Activated B cell treated with CpG ODN at 0.5 μM for 24 hours (primary cell): ENCODE measurements at regions not wholly inside any gene's neighbourhood (a gene's known extent, or its start where the extent isn't known, plus 50 kb on each side); places are given as distances from the start of the nearest gene placed in this dataset.

Experiments
- ATAC-seq: fragments of 200-7000 bp; cut with Tn5 transposase; one replicate; pipeline ENCODE4 v1.10.0; 2021; ENCODE audit warnings: low read depth, mild to moderate bottlenecking, moderate library complexity
- CTCF ChIA-PET: fragments of 350-600 bp; sonication (Branson Sonifier 250); formaldehyde crosslinking; loops from one replicate; lab custom pipeline; 2021; ENCODE audit warnings: antibody characterized with exemption; lab: Charles Lee
- POLR2A ChIA-PET: fragments of 350-600 bp; sonication (Branson Sonifier 250); formaldehyde crosslinking; loops from one replicate; lab custom pipeline; 2021; ENCODE audit warnings: antibody characterized with exemption; lab: Charles Lee
- DNase-seq: peaks from one replicate; pipeline ENCODE4 v3.0.0; 2022
- H3K27ac Mint-ChIP-seq: one replicate; pipeline ENCODE4 v1.8.0; 2020; ENCODE audit warnings: mixed read lengths
- H3K27me3 Mint-ChIP-seq: one replicate; pipeline ENCODE4 v1.8.0; 2021; ENCODE audit warnings: mixed read lengths
- H3K36me3 Mint-ChIP-seq: one replicate; pipeline ENCODE4 v1.8.0; 2021; ENCODE audit warnings: low read depth, mixed read lengths
- H3K4me1 Mint-ChIP-seq: one replicate; pipeline ENCODE4 v1.8.0; 2021; ENCODE audit warnings: mixed read lengths
- H3K4me3 Mint-ChIP-seq: one replicate; pipeline ENCODE4 v1.8.0; 2020; ENCODE audit warnings: mild to moderate bottlenecking, mixed read lengths
- H3K9me3 Mint-ChIP-seq: one replicate; pipeline ENCODE4 v1.8.0; 2020; ENCODE audit warnings: mixed read lengths
- CTCF ChIP-seq: fragments of 200-600 bp; IDR thresholded peaks from one replicate; pipeline ENCODE4 v1.8.0; 2022; ENCODE audit warnings: antibody characterized with exemption, mild to moderate bottlenecking
- intact Hi-C: fragments of 100-400 bp; cut with micrococcal nuclease; formaldehyde crosslinking; loops from one replicate; pipeline ENCODE4 v1.15.1; 2024

- POLR2A ChIA-PET, result no interaction called here
- ATAC-seq (no peak), DNase-seq (no peak)
- no peak for TF ChIP-seq CTCF
- H3K27me3 Mint-ChIP-seq, result peaks cover 8% of the 10 kb centered on the region
- intact Hi-C loops, result no loop called here
- CTCF ChIA-PET, result no interaction called here
- H3K4me3 Mint-ChIP-seq, result no peak overlapping the region
- H3K9me3 Mint-ChIP-seq, result no peaks in the 10 kb centered on the region
- no peaks in the 10 kb centered on the region for H3K36me3 Mint-ChIP-seq
- no peaks in the 10 kb centered on the region for H3K4me1 Mint-ChIP-seq
- H3K27ac Mint-ChIP-seq, result no peak overlapping the region
Measured at GRCh38 chr1:88022516-88022915, 661.6 kb upstream of the PKN2 start.

GRCh38 chr1:88029142-88029541 lies 654.9 kb upstream of the PKN2 start:
- ATAC-seq, result no peak
- H3K27ac Mint-ChIP-seq, result no peak overlapping the region
- ChIA-PET CTCF (no interaction called here), POLR2A (no interaction called here)
- DNase-seq, result no peak
- H3K27me3 Mint-ChIP-seq, result peaks cover 21% of the 10 kb centered on the region
- TF ChIP-seq CTCF, result no peak
- no peaks in the 10 kb centered on the region for H3K9me3 Mint-ChIP-seq
- intact Hi-C loops, result no loop called here
- no peaks in the 10 kb centered on the region for H3K4me1 Mint-ChIP-seq
- H3K4me3 Mint-ChIP-seq, result no peak overlapping the region
- no peaks in the 10 kb centered on the region for H3K36me3 Mint-ChIP-seq

- DNase-seq (no peak), ATAC-seq (no peak)
- Mint-ChIP-seq H3K27ac (no peak overlapping the region), H3K9me3 (no peaks in the 10 kb centered on the region), H3K36me3 (no peaks in the 10 kb centered on the region), H3K27me3 (peaks cover 18% of the 10 kb centered on the region), H3K4me1 (no peaks in the 10 kb centered on the region), H3K4me3 (no peak overlapping the region)
- no peak for TF ChIP-seq CTCF
- intact Hi-C loops, result no loop called here
- ChIA-PET CTCF (no interaction called here), POLR2A (no interaction called here)
Measured at GRCh38 chr1:88029899-88030298, 654.2 kb upstream of the PKN2 start.

GRCh38 chr1:88035578-88035977 lies 648.5 kb upstream of the PKN2 start:
- DNase-seq, result no peak
- Mint-ChIP-seq H3K27ac (no peak overlapping the region), H3K4me1 (no peaks in the 10 kb centered on the region), H3K27me3 (peaks cover 5% of the 10 kb centered on the region), H3K4me3 (no peak overlapping the region), H3K9me3 (peaks cover 16% of the 10 kb centered on the region), H3K36me3 (no peaks in the 10 kb centered on the region)
- ChIA-PET POLR2A (no interaction called here), CTCF (no interaction called here)
- ATAC-seq, result no peak
- intact Hi-C loops, result no loop called here
- no peak for TF ChIP-seq CTCF

- Mint-ChIP-seq H3K4me1 (no peaks in the 10 kb centered on the region), H3K36me3 (no peaks in the 10 kb centered on the region), H3K4me3 (no peak overlapping the region), H3K9me3 (peaks cover 20% of the 10 kb centered on the region), H3K27me3 (peaks cover 2% of the 10 kb centered on the region), H3K27ac (no peak overlapping the region)
- intact Hi-C loops, result no loop called here
- DNase-seq, result no peak
- ChIA-PET POLR2A (no interaction called here), CTCF (no interaction called here)
- TF ChIP-seq CTCF, result no peak
- no peak for ATAC-seq
Measured at GRCh38 chr1:88036345-88037014, 647.6 kb upstream of the PKN2 start.
